Erythroblast (primary cell): ENCODE measurements at regions not wholly inside any gene's neighbourhood (a gene's known extent, or its start where the extent isn't known, plus 50 kb on each side); places are given as distances from the start of the nearest gene placed in this dataset.

Experiments
- GATA1 ChIP-seq: IDR thresholded peaks from 2 replicates; pipeline ENCODE4 v1.6.1; 2011; ENCODE audit warnings: low read depth, mild to moderate bottlenecking, control low read depth, low read length, moderate library complexity
- POLR2A ChIP-seq: IDR thresholded peaks from 2 replicates; pipeline ENCODE4 v1.6.1; 2011; ENCODE audit warnings: mild to moderate bottlenecking, low read length

DNA sequence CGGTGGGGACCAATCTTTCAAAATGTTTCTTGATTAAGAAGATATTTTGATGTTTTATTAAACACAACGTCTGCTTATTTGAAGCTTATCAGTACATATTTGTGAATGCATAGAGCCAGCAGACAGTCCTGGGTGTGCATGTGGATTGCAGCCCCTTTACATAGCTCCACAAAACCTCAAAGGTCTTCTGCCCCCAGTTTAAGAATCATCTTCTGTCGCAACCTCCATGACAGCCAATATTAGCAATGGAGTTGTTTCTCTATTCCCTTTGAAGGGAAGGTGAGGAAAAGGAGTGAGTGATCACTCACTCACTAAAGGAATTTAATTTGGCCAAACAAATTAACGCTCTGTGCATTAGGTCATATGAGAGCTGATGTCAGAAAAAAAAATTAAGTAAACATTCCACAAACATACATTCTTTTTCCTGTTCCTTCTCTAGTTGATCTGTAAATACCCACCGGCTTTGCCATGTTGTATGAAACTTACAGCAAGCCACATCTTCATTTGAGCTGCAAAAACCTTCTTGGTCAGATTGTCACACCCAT, 152.9 kb downstream of the SIM1 start:
- TF ChIP-seq GATA1 (no peak), POLR2A (no peak)
